LNCAP (cell line): ENCODE measurements at regions not wholly inside any gene's neighbourhood (a gene's known extent, or its start where the extent isn't known, plus 50 kb on each side); places are given as distances from the start of the nearest gene placed in this dataset.

ENCODE experiments used
- CTCF ChIP-seq: fragments of 450-650 bp; IDR thresholded peaks from 2 replicates; pipeline ENCODE4 v1.5.1; 2017; ENCODE audit warnings: mild to moderate bottlenecking

- no peak for TF ChIP-seq CTCF
These were observed 219.2 kb upstream of the ZNF32 start for GRCh38 chr10:43867667-43868565.

GRCh38 chr10:43867113-43867512 lies 218.4 kb upstream of the ZNF32 start:
- TF ChIP-seq CTCF: no peak

DNA sequence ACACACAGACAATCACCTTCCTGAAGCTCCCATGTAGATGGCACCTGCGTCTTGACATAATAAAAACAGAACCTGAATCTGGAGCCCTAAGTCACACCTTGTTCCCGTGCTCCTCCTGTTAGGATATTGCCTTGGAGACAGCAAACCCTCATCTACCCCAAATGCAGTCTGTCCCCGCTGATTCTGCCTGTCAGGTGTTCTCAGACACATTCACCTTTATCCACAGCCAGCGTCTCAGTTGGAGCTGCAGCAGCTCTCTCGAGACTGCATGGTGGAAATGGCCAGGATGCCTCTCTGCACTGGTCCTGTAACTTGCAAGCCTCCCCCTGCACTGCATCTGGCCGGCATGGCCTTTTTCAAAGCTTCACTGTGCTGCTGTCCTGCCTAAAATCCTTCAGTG lies 218.0 kb upstream of the ZNF32 start:
- TF ChIP-seq CTCF: no peak

DNA sequence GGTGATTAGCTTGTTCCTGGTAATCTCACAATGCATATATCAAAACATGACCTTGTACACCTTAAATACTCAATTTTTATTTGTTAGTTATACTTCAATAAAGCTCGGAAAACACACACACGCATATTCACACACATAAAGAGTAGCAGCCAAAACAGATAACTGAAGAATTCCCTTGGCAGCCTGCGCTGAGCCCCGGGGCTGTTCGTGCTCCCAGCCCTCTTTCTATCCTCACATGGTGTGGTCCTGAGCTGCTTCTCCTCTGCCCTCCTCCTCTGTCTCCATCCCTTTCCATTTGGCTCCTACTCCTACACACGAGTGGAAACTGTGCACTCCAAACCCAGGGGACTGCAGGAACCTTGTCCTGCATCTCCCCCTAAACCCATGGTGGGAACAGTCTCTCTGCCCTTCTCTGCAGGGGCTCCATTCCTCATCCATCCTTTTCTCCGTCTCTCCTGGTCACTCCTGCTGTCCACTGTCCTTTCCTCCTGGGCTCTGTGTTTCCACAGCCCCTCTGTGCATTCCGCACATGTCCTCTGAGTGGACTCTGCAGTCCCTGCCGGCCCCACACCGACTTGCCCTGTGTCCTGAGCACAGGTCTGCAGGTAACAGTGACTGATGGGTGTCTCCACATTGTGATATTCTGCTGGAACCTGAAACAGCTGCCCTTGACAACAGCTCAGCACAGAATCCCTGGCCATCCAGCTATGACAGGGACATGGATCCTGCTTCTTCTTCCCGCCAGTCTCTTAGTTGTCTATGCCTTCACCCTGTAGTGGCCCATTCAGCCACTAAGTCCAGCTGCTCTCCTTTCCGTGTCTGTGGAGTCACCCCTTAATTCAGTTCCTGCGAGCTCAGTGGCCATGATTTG lies 216.8 kb upstream of the ZNF32 start:
- TF ChIP-seq CTCF: no peak

DNA sequence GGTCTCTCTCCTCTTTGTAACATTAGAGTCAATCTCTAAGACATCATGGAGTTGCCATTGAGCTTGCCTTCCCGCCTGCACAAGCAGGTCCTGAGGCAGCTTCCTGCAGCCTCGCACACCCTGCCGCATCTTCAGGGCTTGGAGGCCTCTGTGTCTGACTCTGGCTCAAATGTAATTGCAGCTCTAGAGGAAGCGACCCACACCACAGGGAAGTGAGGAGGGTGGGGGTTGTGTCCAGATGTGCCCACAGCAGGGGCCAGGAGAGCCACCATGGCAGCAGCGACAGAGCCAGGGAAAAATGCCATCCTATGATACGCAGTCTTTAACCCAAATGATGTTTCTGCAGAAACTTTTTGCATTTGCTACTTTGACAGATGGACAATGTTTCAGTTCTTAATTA lies 216.0 kb upstream of the ZNF32 start:
- TF ChIP-seq CTCF: no peak

- no peak for TF ChIP-seq CTCF
These were observed 215.3 kb upstream of the ZNF32 start for GRCh38 chr10:43863859-43864591.

GRCh38 chr10:43863270-43863669 lies 214.6 kb upstream of the ZNF32 start:
- TF ChIP-seq CTCF: no peak
